Omental fat pad (tissue), 3 donors: ENCODE measurements at regions not wholly inside any gene's neighbourhood (a gene's known extent, or its start where the extent isn't known, plus 50 kb on each side); places are given as distances from the start of the nearest gene placed in this dataset.
"Not testable (repeated sequence)": the region's sequence is repeated elsewhere in the genome, so short reads cannot be mapped to it uniquely, and the experiment has no call there.

Experiments used
- ATAC-seq: fragments of 150-250 bp; one replicate; pipeline ENCODE4 v1.9.1; 2016; ENCODE audit warnings: mild to moderate bottlenecking, moderate library complexity; ENCODE audit not compliant: low FRiP score
- DNase-seq: peaks from one replicate; pipeline ENCODE4 v3.0.0-alpha.2; 2019; ENCODE audit warnings: low spot score
- TF ChIP-seq, protein P1 (sequence below), 3 donors: fragments of 450-650 bp; IDR thresholded peaks; one replicate each; pipeline ENCODE4 v1.5.1; 2016 to 2017; ENCODE audit warnings: antibody characterized with exemption in 3 of 3, mild to moderate bottlenecking in 3 of 3, moderate library complexity in 2 of 3

GRCh38 chr14:84496677-84497076, 1033.3 kb upstream of the FLRT2 start:
- TF ChIP-seq, protein P1, sequence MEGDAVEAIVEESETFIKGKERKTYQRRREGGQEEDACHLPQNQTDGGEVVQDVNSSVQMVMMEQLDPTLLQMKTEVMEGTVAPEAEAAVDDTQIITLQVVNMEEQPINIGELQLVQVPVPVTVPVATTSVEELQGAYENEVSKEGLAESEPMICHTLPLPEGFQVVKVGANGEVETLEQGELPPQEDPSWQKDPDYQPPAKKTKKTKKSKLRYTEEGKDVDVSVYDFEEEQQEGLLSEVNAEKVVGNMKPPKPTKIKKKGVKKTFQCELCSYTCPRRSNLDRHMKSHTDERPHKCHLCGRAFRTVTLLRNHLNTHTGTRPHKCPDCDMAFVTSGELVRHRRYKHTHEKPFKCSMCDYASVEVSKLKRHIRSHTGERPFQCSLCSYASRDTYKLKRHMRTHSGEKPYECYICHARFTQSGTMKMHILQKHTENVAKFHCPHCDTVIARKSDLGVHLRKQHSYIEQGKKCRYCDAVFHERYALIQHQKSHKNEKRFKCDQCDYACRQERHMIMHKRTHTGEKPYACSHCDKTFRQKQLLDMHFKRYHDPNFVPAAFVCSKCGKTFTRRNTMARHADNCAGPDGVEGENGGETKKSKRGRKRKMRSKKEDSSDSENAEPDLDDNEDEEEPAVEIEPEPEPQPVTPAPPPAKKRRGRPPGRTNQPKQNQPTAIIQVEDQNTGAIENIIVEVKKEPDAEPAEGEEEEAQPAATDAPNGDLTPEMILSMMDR (IDR thresholded peaks at IDR 0.05) = no peak
- no peak for DNase-seq
- no peak for ATAC-seq

GRCh38 chr14:84512823-84513222, 1017.1 kb upstream of the FLRT2 start:
- not testable (repeated sequence) for ATAC-seq

GRCh38 chr14:84519836-84520235, 1010.1 kb upstream of the FLRT2 start:
- DNase-seq (no peak), ATAC-seq (no peak)
- TF ChIP-seq, protein P1 (IDR thresholded peaks at IDR 0.05) = no peak

More at GRCh38 chr14:84512823-84513222, 1017.1 kb upstream of the FLRT2 start:
- DNase-seq = not testable (repeated sequence)

- no peak for ATAC-seq
- TF ChIP-seq, protein P1 (IDR thresholded peaks at IDR 0.05) = no peak
- no peak for DNase-seq
Observed at GRCh38 chr14:84520711-84521338, 1009.1 kb upstream of the FLRT2 start.

DNA sequence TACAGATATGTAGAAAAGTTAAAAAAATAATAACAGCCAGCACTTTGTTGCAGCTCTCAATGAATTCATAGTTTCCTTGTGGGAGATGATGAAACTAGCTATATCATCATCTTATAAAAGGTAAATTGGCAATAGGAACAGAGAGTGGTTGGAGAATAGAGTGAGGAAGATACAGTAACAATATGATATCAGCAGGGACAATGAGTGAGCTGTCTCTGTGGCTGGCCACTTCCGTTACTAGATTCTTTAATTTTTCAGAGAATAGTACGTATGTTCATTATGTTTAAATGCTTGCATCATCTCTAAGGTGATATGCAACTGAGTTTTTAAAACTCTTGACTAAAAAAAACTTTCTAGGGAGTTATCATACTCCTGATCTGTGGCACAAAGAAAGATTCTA, 1006.2 kb upstream of the FLRT2 start:
- TF ChIP-seq, protein P1 (IDR thresholded peaks at IDR 0.05) = no peak
- DNase-seq (no peak), ATAC-seq (no peak)

GRCh38 chr14:84527706-84528105, 1002.2 kb upstream of the FLRT2 start:
- ATAC-seq = no peak

DNA sequence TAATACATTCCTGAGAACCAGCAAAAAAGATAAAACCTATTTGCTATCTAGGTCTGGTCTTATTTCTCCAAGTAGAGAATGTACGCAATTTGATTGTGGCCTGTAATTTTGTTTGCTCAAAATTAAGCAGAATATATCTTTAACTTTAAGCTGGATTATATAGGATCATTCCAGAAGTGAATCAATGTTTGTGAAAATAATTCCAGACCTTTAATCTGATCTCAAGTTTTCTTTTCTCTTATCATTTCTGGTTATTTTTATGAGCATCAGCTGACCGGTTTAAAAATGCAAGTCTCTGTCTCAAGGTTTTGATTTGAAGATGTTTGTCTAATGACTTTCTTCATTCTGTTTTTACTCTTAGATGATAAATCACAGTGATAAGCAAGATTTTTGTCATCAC, 997.9 kb upstream of the FLRT2 start:
- no peak for DNase-seq
- TF ChIP-seq, protein P1 (IDR thresholded peaks at IDR 0.05) = no peak
- ATAC-seq = no peak

More at GRCh38 chr14:84527706-84528105, 1002.2 kb upstream of the FLRT2 start:
- TF ChIP-seq, protein P1 (IDR thresholded peaks at IDR 0.05) = no peak
- DNase-seq = no peak
